GM19238 (cell line): ENCODE measurements at regions not wholly inside any gene's neighbourhood (a gene's known extent, or its start where the extent isn't known, plus 50 kb on each side); places are given as distances from the start of the nearest gene placed in this dataset.

Source experiments
- DNase-seq: peaks from one replicate; pipeline ENCODE4 v3.0.0; 2011; ENCODE audit warnings: low spot score; ENCODE audit not compliant: insufficient read length

GRCh38 chr4:54493862-54494261, 163.9 kb upstream of the KIT start:
- no peak for DNase-seq

- no peak for DNase-seq
These were observed 162.7 kb upstream of the KIT start for GRCh38 chr4:54495091-54495490.

- DNase-seq: no peak
These were observed 162.1 kb upstream of the KIT start for GRCh38 chr4:54495641-54496040.

GRCh38 chr4:54496412-54496811, 161.3 kb upstream of the KIT start:
- DNase-seq: no peak

GRCh38 chr4:54497947-54498346, 159.8 kb upstream of the KIT start:
- no peak for DNase-seq

GRCh38 chr4:54498661-54499111, 159.1 kb upstream of the KIT start:
- DNase-seq: no peak

- no peak for DNase-seq
These were observed 158.3 kb upstream of the KIT start for GRCh38 chr4:54499308-54500074.

- DNase-seq: no peak
These were observed 152.4 kb upstream of the KIT start for GRCh38 chr4:54505362-54505761.

GRCh38 chr4:54505996-54506395, 151.8 kb upstream of the KIT start:
- no peak for DNase-seq

GRCh38 chr4:54509057-54509456, 148.7 kb upstream of the KIT start:
- no peak for DNase-seq

- DNase-seq: no peak
These were observed 144.6 kb upstream of the KIT start for GRCh38 chr4:54513204-54513603.

GRCh38 chr4:54513741-54514140, 144.0 kb upstream of the KIT start:
- no peak for DNase-seq

- DNase-seq: no peak
These were observed 141.1 kb upstream of the KIT start for GRCh38 chr4:54516556-54517215.

- DNase-seq: no peak
These were observed 139.8 kb upstream of the KIT start for GRCh38 chr4:54517781-54518444.

GRCh38 chr4:54525602-54526001, 132.2 kb upstream of the KIT start:
- no peak for DNase-seq

GRCh38 chr4:54526560-54526959, 131.2 kb upstream of the KIT start:
- no peak for DNase-seq

GRCh38 chr4:54527532-54527931, 130.2 kb upstream of the KIT start:
- DNase-seq: no peak

GRCh38 chr4:54539500-54540029, 118.2 kb upstream of the KIT start:
- no peak for DNase-seq

GRCh38 chr4:54540931-54541330, 116.8 kb upstream of the KIT start:
- no peak for DNase-seq

GRCh38 chr4:54541426-54542118, 116.2 kb upstream of the KIT start:
- DNase-seq: no peak

- no peak for DNase-seq
These were observed 115.7 kb upstream of the KIT start for GRCh38 chr4:54542119-54542438.

GRCh38 chr4:54542540-54543041, 115.2 kb upstream of the KIT start:
- DNase-seq: no peak
